WERI-Rb-1 (cell line): ENCODE measurements at regions not wholly inside any gene's neighbourhood (a gene's known extent, or its start where the extent isn't known, plus 50 kb on each side); places are given as distances from the start of the nearest gene placed in this dataset.

Experiments
- DNase-seq: peaks from one replicate; pipeline ENCODE4 v3.0.0-alpha.2; 2020
- H3K27ac ChIP-seq: fragments of 250-450 bp; sonication (Bioruptor Pico); 2 replicates; pipeline ENCODE4 v1.5.1; 2020; ENCODE audit warnings: mild to moderate bottlenecking, moderate library complexity
- H3K27me3 ChIP-seq: fragments of 250-450 bp; sonication (Bioruptor Pico); 2 replicates; pipeline ENCODE4 v1.5.1; 2021; ENCODE audit warnings: mild to moderate bottlenecking, low read depth, moderate library complexity; ENCODE audit not compliant: insufficient read depth, severe bottlenecking
- H3K36me3 ChIP-seq: fragments of 250-450 bp; sonication (Bioruptor Pico); 2 replicates; pipeline ENCODE4 v1.5.1; 2020; ENCODE audit warnings: mild to moderate bottlenecking, moderate library complexity
- H3K4me3 ChIP-seq: 2 replicates; pipeline ENCODE4 v1.5.1; 2011; ENCODE audit warnings: low read depth, mild to moderate bottlenecking, control low read depth, low read length
- H3K9me3 ChIP-seq: fragments of 250-450 bp; sonication (Bioruptor Pico); 2 replicates; pipeline ENCODE4 v1.5.1; 2021; ENCODE audit warnings: mild to moderate bottlenecking, moderate library complexity; ENCODE audit not compliant: severe bottlenecking
- CTCF ChIP-seq: IDR thresholded peaks from 2 replicates; pipeline ENCODE4 v1.5.1; 2011; ENCODE audit warnings: low read depth, mild to moderate bottlenecking, control low read depth, inconsistent platforms, low read length

- H3K27ac ChIP-seq, result no peak overlapping the region
- H3K4me3 ChIP-seq, result no peak overlapping the region
- H3K27me3 ChIP-seq, result no peaks in the 10 kb centered on the region
- no peak for DNase-seq
- TF ChIP-seq CTCF, result no peak
- H3K9me3 ChIP-seq, result no peaks in the 10 kb centered on the region
- H3K36me3 ChIP-seq, result no peaks in the 10 kb centered on the region
Measured at GRCh38 chr6:19905584-19905983, 68.4 kb downstream of the ID4 start.

GRCh38 chr6:19906171-19906570 lies 69.0 kb downstream of the ID4 start:
- H3K9me3 ChIP-seq, result no peaks in the 10 kb centered on the region
- no peak for TF ChIP-seq CTCF
- no peaks in the 10 kb centered on the region for H3K36me3 ChIP-seq
- no peak for DNase-seq
- no peak overlapping the region for H3K27ac ChIP-seq
- H3K4me3 ChIP-seq, result no peak overlapping the region
- H3K27me3 ChIP-seq, result no peaks in the 10 kb centered on the region

- no peak for DNase-seq
- no peak overlapping the region for H3K27ac ChIP-seq
Measured at GRCh38 chr6:19911223-19911622, 74.1 kb downstream of the ID4 start.

GRCh38 chr6:19918436-19918835 lies 81.3 kb downstream of the ID4 start:
- DNase-seq, result no peak
- TF ChIP-seq CTCF, result no peak

More at GRCh38 chr6:19911223-19911622, 74.1 kb downstream of the ID4 start:
- H3K9me3 ChIP-seq, result peaks cover 4% of the 10 kb centered on the region
- H3K27me3 ChIP-seq, result no peaks in the 10 kb centered on the region
- no peaks in the 10 kb centered on the region for H3K36me3 ChIP-seq
- no peak for TF ChIP-seq CTCF
- no peak overlapping the region for H3K4me3 ChIP-seq

GRCh38 chr6:19921786-19922185 lies 84.6 kb downstream of the ID4 start:
- no peaks in the 10 kb centered on the region for H3K36me3 ChIP-seq
- TF ChIP-seq CTCF, result no peak
- DNase-seq, result peak; percentile 80
- H3K9me3 ChIP-seq, result peaks cover 9% of the 10 kb centered on the region
- no peaks in the 10 kb centered on the region for H3K27me3 ChIP-seq
- H3K27ac ChIP-seq, result no peak overlapping the region
- no peak overlapping the region for H3K4me3 ChIP-seq

More at GRCh38 chr6:19918436-19918835, 81.3 kb downstream of the ID4 start:
- H3K9me3 ChIP-seq, result peaks cover 13% of the 10 kb centered on the region
- H3K36me3 ChIP-seq, result no peaks in the 10 kb centered on the region
- no peaks in the 10 kb centered on the region for H3K27me3 ChIP-seq
- H3K4me3 ChIP-seq, result no peak overlapping the region
- no peak overlapping the region for H3K27ac ChIP-seq

- no peak for DNase-seq
- Histone ChIP-seq H3K36me3 (no peaks in the 10 kb centered on the region), H3K27me3 (no peaks in the 10 kb centered on the region), H3K27ac (no peak overlapping the region), H3K9me3 (no peaks in the 10 kb centered on the region), H3K4me3 (no peak overlapping the region)
- no peak for TF ChIP-seq CTCF
Measured at GRCh38 chr6:19925533-19925932, 88.4 kb downstream of the ID4 start.
